CD8-positive, alpha-beta memory T cell (primary cell): ENCODE measurements at regions not wholly inside any gene's neighbourhood (a gene's known extent, or its start where the extent isn't known, plus 50 kb on each side); places are given as distances from the start of the nearest gene placed in this dataset.

Experiments used
- CTCF ChIA-PET: fragments of 350-600 bp; sonication (Branson Sonifier 250); formaldehyde crosslinking; loops from one replicate; lab custom pipeline; 2021; ENCODE audit warnings: antibody characterized with exemption; lab: Charles Lee
- POLR2A ChIA-PET: fragments of 350-600 bp; sonication (Branson Sonifier 250); formaldehyde crosslinking; loops from one replicate; lab custom pipeline; 2021; ENCODE audit warnings: antibody characterized with exemption; lab: Charles Lee
- DNase-seq, 5 donors: peaks; one replicate each; pipeline versions ENCODE4 v3.0.0 to v3.0.0-alpha.2; 2020 to 2022; ENCODE audit warnings: mixed read lengths in 1 of 5
- H3K27ac ChIP-seq: one replicate; pipeline ENCODE4 v1.7.0; 2013; ENCODE audit warnings: low read depth, mild to moderate bottlenecking, low read length, moderate library complexity
- H3K27me3 ChIP-seq: 2 replicates; pipeline ENCODE4 v1.7.0; 2013; ENCODE audit warnings: low read length, mild to moderate bottlenecking; ENCODE audit not compliant: insufficient read depth, poor library complexity, severe bottlenecking
- H3K36me3 ChIP-seq: 2 replicates; pipeline ENCODE4 v1.7.0; 2013; ENCODE audit warnings: mild to moderate bottlenecking, low read length, moderate library complexity; ENCODE audit not compliant: insufficient read depth
- H3K4me1 ChIP-seq: 2 replicates; pipeline ENCODE4 v1.7.0; 2013; ENCODE audit warnings: mild to moderate bottlenecking, low read length, moderate library complexity; ENCODE audit not compliant: insufficient read depth
- H3K4me3 ChIP-seq: 2 replicates; pipeline ENCODE4 v1.7.0; 2013; ENCODE audit warnings: mild to moderate bottlenecking, low read length
- H3K9me3 ChIP-seq: 2 replicates; pipeline ENCODE4 v1.7.0; 2013; ENCODE audit warnings: mild to moderate bottlenecking, low read length
- H3K27ac Mint-ChIP-seq, 8 donors: one replicate each; pipeline ENCODE4 v1.8.0; 2020 to 2021; ENCODE audit warnings: mixed read lengths in 8 of 8, mild to moderate bottlenecking in 6 of 8, inconsistent platforms in 3 of 8, moderate library complexity in 3 of 8
- H3K27me3 Mint-ChIP-seq, 2 donors: one replicate each; pipeline ENCODE4 v1.8.0; 2020 to 2021; ENCODE audit warnings: mixed read lengths in 2 of 2, mild to moderate bottlenecking in 1 of 2, moderate library complexity in 1 of 2
- H3K36me3 Mint-ChIP-seq, 3 donors: one replicate each; pipeline ENCODE4 v1.8.0; 2020 to 2021; ENCODE audit warnings: mixed read lengths in 3 of 3, inconsistent platforms in 1 of 3, mild to moderate bottlenecking in 1 of 3
- H3K4me1 Mint-ChIP-seq, 3 donors: one replicate each; pipeline ENCODE4 v1.8.0; 2020 to 2021; ENCODE audit warnings: mixed read lengths in 3 of 3, inconsistent platforms in 1 of 3, mild to moderate bottlenecking in 1 of 3
- H3K4me3 Mint-ChIP-seq, 7 donors: one replicate each; pipeline ENCODE4 v1.8.0; 2020 to 2021; ENCODE audit warnings: mixed read lengths in 7 of 7, mild to moderate bottlenecking in 6 of 7, moderate library complexity in 4 of 7, inconsistent platforms in 2 of 7
- H3K9me3 Mint-ChIP-seq, 5 donors: one replicate each; pipeline ENCODE4 v1.8.0; 2020 to 2022; ENCODE audit warnings: mixed read lengths in 5 of 5, mild to moderate bottlenecking in 3 of 5, moderate library complexity in 2 of 5, inconsistent platforms in 1 of 5

DNA sequence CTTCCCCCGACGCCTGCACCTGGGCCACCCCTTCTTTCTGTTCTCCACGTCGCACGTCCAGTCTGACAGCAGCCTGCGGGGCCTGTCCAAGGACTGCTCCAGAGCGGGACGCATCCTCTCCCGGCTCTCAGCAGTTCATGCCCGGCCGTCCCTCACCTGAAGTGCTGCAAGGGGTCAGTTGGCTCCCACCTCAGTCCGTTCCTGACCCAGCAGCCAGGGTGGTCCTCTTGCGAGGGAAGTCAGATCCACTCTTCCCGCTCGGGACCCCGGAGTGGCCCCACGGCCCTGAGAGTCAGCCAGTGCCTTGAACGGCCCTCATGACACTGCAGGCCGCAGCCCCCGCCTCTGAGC, 249.7 kb upstream of the IRX4 start:
- Mint-ChIP-seq H3K4me3 (no peak overlapping the region), H3K4me1 (no peaks in the 10 kb centered on the region), H3K27me3 (peaks cover 2 to 10% of the 10 kb centered on the region in 2 donors), H3K36me3 (no peaks in the 10 kb centered on the region), H3K27ac (no peak overlapping the region), H3K9me3 (peaks cover 0 to 1% (median 0%) of the 10 kb centered on the region in 5 donors)
- H3K36me3 ChIP-seq = no peaks in the 10 kb centered on the region
- POLR2A ChIA-PET = no interaction called here
- H3K27me3 ChIP-seq = no peaks in the 10 kb centered on the region
- no peak overlapping the region for H3K27ac ChIP-seq
- CTCF ChIA-PET = no interaction called here
- no peaks in the 10 kb centered on the region for H3K4me1 ChIP-seq
- no peak overlapping the region for H3K4me3 ChIP-seq
- no peak for DNase-seq
- no peaks in the 10 kb centered on the region for H3K9me3 ChIP-seq

GRCh38 chr5:2131826-2132496, 249.2 kb upstream of the IRX4 start:
- no peak overlapping the region for H3K27ac Mint-ChIP-seq
- ChIA-PET CTCF (no interaction called here), POLR2A (no interaction called here)
- Histone ChIP-seq H3K27me3 (no peaks in the 10 kb centered on the region), H3K27ac (no peak overlapping the region), H3K4me3 (no peak overlapping the region), H3K36me3 (no peaks in the 10 kb centered on the region), H3K9me3 (no peaks in the 10 kb centered on the region), H3K4me1 (no peaks in the 10 kb centered on the region)
- DNase-seq = no peak
- no peaks in the 10 kb centered on the region for H3K4me1 Mint-ChIP-seq
- no peak overlapping the region for H3K4me3 Mint-ChIP-seq
- peaks cover 1 to 5% of the 10 kb centered on the region in 2 donors for H3K27me3 Mint-ChIP-seq
- H3K9me3 Mint-ChIP-seq = peaks cover 0 to 1% (median 0%) of the 10 kb centered on the region in 5 donors
- H3K36me3 Mint-ChIP-seq = no peaks in the 10 kb centered on the region

DNA sequence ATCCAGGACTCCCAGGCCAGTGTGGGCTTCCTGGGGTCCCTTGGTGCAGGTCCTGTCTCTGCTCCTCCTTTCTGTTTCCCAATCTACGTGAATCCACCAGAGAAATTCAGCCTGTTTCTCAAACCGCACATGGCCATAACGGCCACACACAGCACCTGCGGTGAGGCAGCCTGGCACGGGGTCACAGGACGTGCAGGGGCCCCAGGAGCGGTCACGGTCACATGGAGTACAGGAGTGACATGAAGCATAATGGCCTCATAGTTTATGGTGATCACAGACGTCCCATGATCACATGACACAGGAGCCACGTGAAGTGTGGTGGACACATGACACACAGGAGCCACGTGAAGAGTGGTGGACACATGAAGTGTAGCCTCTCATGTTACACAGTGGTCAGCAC, 248.5 kb upstream of the IRX4 start:
- no peak overlapping the region for H3K27ac Mint-ChIP-seq
- Histone ChIP-seq H3K4me3 (no peak overlapping the region), H3K27ac (no peak overlapping the region), H3K36me3 (no peaks in the 10 kb centered on the region), H3K27me3 (no peaks in the 10 kb centered on the region), H3K9me3 (no peaks in the 10 kb centered on the region), H3K4me1 (no peaks in the 10 kb centered on the region)
- H3K36me3 Mint-ChIP-seq = no peaks in the 10 kb centered on the region
- H3K4me3 Mint-ChIP-seq = no peak overlapping the region
- no peak for DNase-seq
- no peaks in the 10 kb centered on the region for H3K9me3 Mint-ChIP-seq
- H3K27me3 Mint-ChIP-seq = peaks cover 2 to 6% of the 10 kb centered on the region in 2 donors
- no peaks in the 10 kb centered on the region for H3K4me1 Mint-ChIP-seq
- CTCF ChIA-PET = no interaction called here
- POLR2A ChIA-PET = no interaction called here

DNA sequence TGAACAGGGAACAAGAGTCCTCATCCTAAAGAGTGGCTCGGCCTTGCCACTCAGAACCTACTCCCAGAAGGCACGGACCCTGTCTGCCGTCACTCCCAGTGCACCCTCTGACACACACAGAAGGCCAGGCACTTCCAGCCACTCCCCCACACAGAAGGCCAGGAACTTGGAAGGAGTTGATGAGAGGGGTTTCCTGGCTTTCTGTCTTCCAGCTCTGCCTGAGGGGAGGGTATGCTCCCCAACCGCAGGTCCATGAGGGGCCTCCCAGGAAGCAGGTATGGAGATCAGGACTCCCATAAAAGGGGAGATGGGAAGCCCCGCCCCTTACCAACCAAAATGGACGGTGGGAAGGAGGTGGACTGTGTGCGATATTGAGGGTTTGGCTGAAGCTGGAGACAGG, 247.6 kb upstream of the IRX4 start:
- Mint-ChIP-seq H3K27me3 (peaks cover 2 to 14% of the 10 kb centered on the region in 2 donors), H3K27ac (peak overlapping the region in 1 of 8 donors; percentile 48), H3K4me3 (no peak overlapping the region), H3K36me3 (no peaks in the 10 kb centered on the region), H3K4me1 (no peaks in the 10 kb centered on the region), H3K9me3 (no peaks in the 10 kb centered on the region)
- ChIA-PET POLR2A (no interaction called here), CTCF (no interaction called here)
- Histone ChIP-seq H3K9me3 (no peaks in the 10 kb centered on the region), H3K27me3 (no peaks in the 10 kb centered on the region), H3K4me1 (no peaks in the 10 kb centered on the region), H3K27ac (no peak overlapping the region), H3K4me3 (no peak overlapping the region), H3K36me3 (no peaks in the 10 kb centered on the region)
- DNase-seq = no peak

- Histone ChIP-seq H3K27ac (no peak overlapping the region), H3K9me3 (no peaks in the 10 kb centered on the region), H3K36me3 (no peaks in the 10 kb centered on the region), H3K4me1 (no peaks in the 10 kb centered on the region), H3K4me3 (no peak overlapping the region), H3K27me3 (no peaks in the 10 kb centered on the region)
- no peaks in the 10 kb centered on the region for H3K4me1 Mint-ChIP-seq
- no peak overlapping the region for H3K27ac Mint-ChIP-seq
- no peaks in the 10 kb centered on the region for H3K36me3 Mint-ChIP-seq
- DNase-seq = no peak
- H3K4me3 Mint-ChIP-seq = no peak overlapping the region
- peaks cover 4 to 18% of the 10 kb centered on the region in 2 donors for H3K27me3 Mint-ChIP-seq
- ChIA-PET CTCF (no interaction called here), POLR2A (no interaction called here)
- H3K9me3 Mint-ChIP-seq = no peaks in the 10 kb centered on the region
Observed at GRCh38 chr5:2129568-2130272, 247.0 kb upstream of the IRX4 start.

GRCh38 chr5:2128686-2129355, 246.1 kb upstream of the IRX4 start:
- Mint-ChIP-seq H3K36me3 (no peaks in the 10 kb centered on the region), H3K4me1 (no peaks in the 10 kb centered on the region), H3K9me3 (no peaks in the 10 kb centered on the region), H3K27ac (no peak overlapping the region), H3K27me3 (peaks cover 4 to 18% of the 10 kb centered on the region in 2 donors), H3K4me3 (no peak overlapping the region)
- Histone ChIP-seq H3K4me3 (no peak overlapping the region), H3K36me3 (no peaks in the 10 kb centered on the region), H3K27me3 (no peaks in the 10 kb centered on the region), H3K4me1 (no peaks in the 10 kb centered on the region), H3K27ac (no peak overlapping the region), H3K9me3 (no peaks in the 10 kb centered on the region)
- no peak for DNase-seq
- CTCF ChIA-PET = no interaction called here
- POLR2A ChIA-PET = no interaction called here

GRCh38 chr5:2126512-2126911, 243.8 kb upstream of the IRX4 start:
- no peaks in the 10 kb centered on the region for H3K36me3 Mint-ChIP-seq
- ChIA-PET CTCF (no interaction called here), POLR2A (no interaction called here)
- H3K4me1 Mint-ChIP-seq = no peaks in the 10 kb centered on the region
- Histone ChIP-seq H3K9me3 (no peaks in the 10 kb centered on the region), H3K27ac (no peak overlapping the region), H3K36me3 (no peaks in the 10 kb centered on the region), H3K4me3 (no peak overlapping the region), H3K27me3 (no peaks in the 10 kb centered on the region), H3K4me1 (no peaks in the 10 kb centered on the region)
- DNase-seq = no peak
- no peak overlapping the region for H3K4me3 Mint-ChIP-seq
- H3K9me3 Mint-ChIP-seq = peaks cover 0 to 6% (median 0%) of the 10 kb centered on the region in 5 donors
- no peak overlapping the region for H3K27ac Mint-ChIP-seq
- H3K27me3 Mint-ChIP-seq = peaks cover 4 to 23% of the 10 kb centered on the region in 2 donors

- H3K27me3 ChIP-seq = no peaks in the 10 kb centered on the region
- H3K36me3 ChIP-seq = no peaks in the 10 kb centered on the region
- H3K27me3 Mint-ChIP-seq = peaks cover 4 to 23% of the 10 kb centered on the region in 2 donors
- no peaks in the 10 kb centered on the region for H3K36me3 Mint-ChIP-seq
- no peak overlapping the region for H3K4me3 ChIP-seq
- no peak overlapping the region for H3K27ac Mint-ChIP-seq
- POLR2A ChIA-PET = no interaction called here
- DNase-seq = no peak
- CTCF ChIA-PET = no interaction called here
- no peaks in the 10 kb centered on the region for H3K4me1 ChIP-seq
- no peak overlapping the region for H3K4me3 Mint-ChIP-seq
- peaks cover 0 to 6% (median 0%) of the 10 kb centered on the region in 5 donors for H3K9me3 Mint-ChIP-seq
- no peak overlapping the region for H3K27ac ChIP-seq
- H3K9me3 ChIP-seq = no peaks in the 10 kb centered on the region
- no peaks in the 10 kb centered on the region for H3K4me1 Mint-ChIP-seq
Observed at GRCh38 chr5:2125901-2126265, 243.2 kb upstream of the IRX4 start.
